ENCODE measurements at regions not wholly inside any gene's neighbourhood (a gene's known extent, or its start where the extent isn't known, plus 50 kb on each side); places are given as distances from the start of the nearest gene placed in this dataset.

GRCh38 chr12:40597133-40597532, 95.1 kb upstream of the CNTN1 start:
- TF ChIP-seq CTCF (IDR thresholded peaks at IDR 0.05): no peak
- no peak for TF ChIP-seq POLR2A (IDR thresholded peaks at IDR 0.05)
